T-helper 2 cell treated with Interferon-gamma antibody and Interleukin-4, amounts not matched to agents 5 μg/mL and 100 μg/mL, for 36 hours (primary cell): ENCODE measurements at regions not wholly inside any gene's neighbourhood (a gene's known extent, or its start where the extent isn't known, plus 50 kb on each side); places are given as distances from the start of the nearest gene placed in this dataset.

Experiments used
- DNase-seq: peaks from one replicate; pipeline ENCODE4 v3.0.0; 2021; ENCODE audit warnings: low spot score
- H3K27ac Mint-ChIP-seq: one replicate; pipeline ENCODE4 v1.8.0; 2021; ENCODE audit warnings: mild to moderate bottlenecking, mixed read lengths
- H3K27me3 Mint-ChIP-seq: one replicate; pipeline ENCODE4 v1.8.0; 2021; ENCODE audit warnings: low read depth, mixed read lengths
- H3K36me3 Mint-ChIP-seq: one replicate; pipeline ENCODE4 v1.8.0; 2021; ENCODE audit warnings: low read depth, mixed read lengths
- H3K4me1 Mint-ChIP-seq: one replicate; pipeline ENCODE4 v1.8.0; 2021; ENCODE audit warnings: low read depth, mixed read lengths
- H3K4me3 Mint-ChIP-seq: one replicate; pipeline ENCODE4 v1.8.0; 2022; ENCODE audit warnings: mild to moderate bottlenecking, moderate library complexity, mixed read lengths
- H3K9me3 Mint-ChIP-seq: one replicate; pipeline ENCODE4 v1.8.0; 2021; ENCODE audit warnings: mixed read lengths

GRCh38 chr4:16959305-16959704 is 60.9 kb upstream of the LDB2 start:
- Mint-ChIP-seq H3K4me3 (no peak overlapping the region), H3K27ac (no peak overlapping the region), H3K9me3 (peaks cover 6% of the 10 kb centered on the region), H3K36me3 (no peaks in the 10 kb centered on the region), H3K4me1 (no peaks in the 10 kb centered on the region), H3K27me3 (peaks cover 2% of the 10 kb centered on the region)
- no peak for DNase-seq

DNA sequence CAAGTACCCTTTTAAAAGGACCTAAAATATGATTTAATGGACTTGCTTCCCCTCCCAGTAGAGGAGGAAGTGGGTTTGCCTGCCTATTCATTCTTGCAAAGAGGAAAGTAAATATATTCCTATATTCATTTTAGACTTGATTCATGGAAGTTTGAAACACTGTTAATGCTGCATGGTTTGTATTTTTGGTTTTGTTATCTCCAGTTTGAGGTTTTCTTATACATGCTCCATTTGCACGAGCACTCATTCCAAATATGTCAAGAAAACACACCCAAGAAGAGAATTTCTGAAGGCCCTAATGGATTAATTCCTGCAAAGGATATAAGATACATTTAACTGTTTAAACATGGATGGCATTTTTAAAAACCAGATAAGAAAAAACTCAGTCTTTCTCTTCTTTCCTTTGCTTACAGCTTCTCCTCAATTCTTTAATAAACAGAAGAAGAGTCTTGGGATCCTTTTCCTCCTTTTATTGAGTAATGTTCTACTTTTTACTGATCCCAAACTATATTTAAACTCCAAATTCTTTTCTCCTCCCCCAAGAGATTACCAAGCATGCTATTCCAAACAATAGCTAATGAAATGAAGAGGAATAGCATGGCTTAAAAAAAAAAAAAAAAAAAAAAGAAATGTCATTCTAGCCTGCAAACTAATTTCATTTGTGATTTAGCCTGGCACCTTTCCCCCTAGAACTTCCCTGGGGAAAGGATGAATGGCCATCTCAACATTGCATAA is 54.6 kb upstream of the LDB2 start:
- H3K4me1 Mint-ChIP-seq, result no peaks in the 10 kb centered on the region
- H3K36me3 Mint-ChIP-seq, result no peaks in the 10 kb centered on the region
- peaks cover 2% of the 10 kb centered on the region for H3K27me3 Mint-ChIP-seq
- H3K4me3 Mint-ChIP-seq, result no peak overlapping the region
- DNase-seq, result no peak
- peaks cover 7% of the 10 kb centered on the region for H3K9me3 Mint-ChIP-seq
- no peak overlapping the region for H3K27ac Mint-ChIP-seq

DNA sequence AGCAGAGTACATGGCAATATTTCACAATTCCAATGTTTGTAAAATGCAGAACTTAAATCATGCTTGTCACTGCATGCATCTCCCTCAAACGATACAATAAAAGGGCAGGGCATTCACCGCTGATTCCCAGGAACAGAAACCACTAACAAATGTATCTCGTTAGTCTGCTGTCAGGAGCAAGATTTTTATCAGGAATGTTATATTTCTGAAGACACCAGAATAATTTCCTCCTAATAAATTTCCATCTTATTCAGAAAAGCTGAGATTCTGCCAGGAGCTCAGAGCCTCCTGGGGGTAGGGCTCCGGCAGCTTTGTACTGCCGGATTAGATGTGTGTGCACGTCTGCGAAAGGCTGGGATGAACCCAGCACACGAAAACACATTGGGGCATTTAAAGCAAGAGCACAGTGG is 54.0 kb upstream of the LDB2 start:
- H3K27me3 Mint-ChIP-seq, result peaks cover 2% of the 10 kb centered on the region
- no peaks in the 10 kb centered on the region for H3K36me3 Mint-ChIP-seq
- no peak overlapping the region for H3K4me3 Mint-ChIP-seq
- H3K9me3 Mint-ChIP-seq, result peaks cover 7% of the 10 kb centered on the region
- no peak for DNase-seq
- no peak overlapping the region for H3K27ac Mint-ChIP-seq
- H3K4me1 Mint-ChIP-seq, result no peaks in the 10 kb centered on the region
